ENCODE measurements at regions not wholly inside any gene's neighbourhood (a gene's known extent, or its start where the extent isn't known, plus 50 kb on each side); places are given as distances from the start of the nearest gene placed in this dataset.

GRCh38 chr22:48641906-48642475, 1185.7 kb downstream of the BRD1 start:
- no peak for ATAC-seq
- TF ChIP-seq TCF4 (CRISPR knock-in tag; IDR thresholded peaks at IDR 0.05; ENCODE audit: borderline replicate concordance), result no peak
- TF ChIP-seq TOX (CRISPR knock-in tag; IDR thresholded peaks at IDR 0.05; ENCODE audit: borderline replicate concordance), result no peak
- TF ChIP-seq PPARA (CRISPR knock-in tag; IDR thresholded peaks at IDR 0.05; ENCODE audit: borderline replicate concordance), result no peak
- TF ChIP-seq ZNF8 (CRISPR knock-in tag; IDR thresholded peaks at IDR 0.05), result no peak
- TF ChIP-seq GLIS3 (CRISPR knock-in tag; IDR thresholded peaks at IDR 0.05), result no peak
- no peak for TF ChIP-seq CSRNP3 (CRISPR knock-in tag; IDR thresholded peaks at IDR 0.05)
- TF ChIP-seq OSR1 (CRISPR knock-in tag; IDR thresholded peaks at IDR 0.05), result no peak
- no peak for TF ChIP-seq ZC3H10 (CRISPR knock-in tag; IDR thresholded peaks at IDR 0.05)
- no peak for TF ChIP-seq ZFP30 (CRISPR knock-in tag; IDR thresholded peaks at IDR 0.05)
- TF ChIP-seq CSDC2 (CRISPR knock-in tag; IDR thresholded peaks at IDR 0.05), result no peak
- TF ChIP-seq PATZ1 (CRISPR knock-in tag; IDR thresholded peaks at IDR 0.05; ENCODE audit: borderline replicate concordance), result no peak
- TF ChIP-seq RARB (CRISPR knock-in tag; IDR thresholded peaks at IDR 0.05), result no peak
- no peak for TF ChIP-seq ARNTL (CRISPR knock-in tag; IDR thresholded peaks at IDR 0.05; ENCODE audit: borderline replicate concordance, low read depth)
- TF ChIP-seq POU6F1 (CRISPR knock-in tag; IDR thresholded peaks at IDR 0.05; ENCODE audit: borderline replicate concordance, low read depth), result no peak
- TF ChIP-seq ESRRG (CRISPR knock-in tag; IDR thresholded peaks at IDR 0.05), result no peak
- no peak for TF ChIP-seq BACH2 (CRISPR knock-in tag; IDR thresholded peaks at IDR 0.05; ENCODE audit: borderline replicate concordance)
- no peak for TF ChIP-seq ISL1 (CRISPR knock-in tag; IDR thresholded peaks at IDR 0.05)
- TF ChIP-seq ZFP3 (CRISPR knock-in tag; IDR thresholded peaks at IDR 0.05), result no peak
- no peak for TF ChIP-seq ZNF70 (CRISPR knock-in tag; IDR thresholded peaks at IDR 0.05)

GRCh38 chr22:48640890-48641841, 1186.5 kb downstream of the BRD1 start:
- no peak for ATAC-seq
- no peak for TF ChIP-seq ZNF565 (CRISPR knock-in tag; conservative IDR thresholded peaks at IDR 0.05; ENCODE audit: low read depth)
- TF ChIP-seq ESRRG (CRISPR knock-in tag; IDR thresholded peaks at IDR 0.05), result no peak
- TF ChIP-seq OSR1 (CRISPR knock-in tag; IDR thresholded peaks at IDR 0.05), result no peak
- no peak for TF ChIP-seq TOX (CRISPR knock-in tag; IDR thresholded peaks at IDR 0.05; ENCODE audit: borderline replicate concordance)
- TF ChIP-seq CSDC2 (CRISPR knock-in tag; IDR thresholded peaks at IDR 0.05), result no peak
- TF ChIP-seq BACH2 (CRISPR knock-in tag; IDR thresholded peaks at IDR 0.05; ENCODE audit: borderline replicate concordance), result no peak
- no peak for TF ChIP-seq ISL1 (CRISPR knock-in tag; IDR thresholded peaks at IDR 0.05)
- no peak for TF ChIP-seq ZNF8 (CRISPR knock-in tag; IDR thresholded peaks at IDR 0.05)
- no peak for TF ChIP-seq TSHZ2 (CRISPR knock-in tag; IDR thresholded peaks at IDR 0.05)
- no peak for TF ChIP-seq RARB (CRISPR knock-in tag; IDR thresholded peaks at IDR 0.05)
- no peak for TF ChIP-seq ZFP3 (CRISPR knock-in tag; IDR thresholded peaks at IDR 0.05)
- no peak for TF ChIP-seq PATZ1 (CRISPR knock-in tag; IDR thresholded peaks at IDR 0.05; ENCODE audit: borderline replicate concordance)
- no peak for TF ChIP-seq CSRNP3 (CRISPR knock-in tag; IDR thresholded peaks at IDR 0.05)
- TF ChIP-seq CREB5 (CRISPR knock-in tag; IDR thresholded peaks at IDR 0.05; ENCODE audit: low read depth), result no peak
- TF ChIP-seq ZNF70 (CRISPR knock-in tag; IDR thresholded peaks at IDR 0.05), result no peak
- no peak for TF ChIP-seq POU6F1 (CRISPR knock-in tag; IDR thresholded peaks at IDR 0.05; ENCODE audit: borderline replicate concordance, low read depth)
- no peak for TF ChIP-seq ARNTL (CRISPR knock-in tag; IDR thresholded peaks at IDR 0.05; ENCODE audit: borderline replicate concordance, low read depth)

Data from SK-N-SH treated with all-trans-retinoic acid at 6 μM for 48 hours (cell line).